NCI-H2107 (cell line): ENCODE measurements at regions not wholly inside any gene's neighbourhood (a gene's known extent, or its start where the extent isn't known, plus 50 kb on each side); places are given as distances from the start of the nearest gene placed in this dataset.

ENCODE experiments used
- DNase-seq: peaks from one replicate; lab custom pipeline; 2025; lab: John Stamatoyannopoulos, UW

GRCh38 chr2:200725596-200725995 lies 86.1 kb upstream of the BZW1 start:
- DNase-seq, result no peak

GRCh38 chr2:200728630-200729029 lies 83.1 kb upstream of the BZW1 start:
- DNase-seq, result no peak

- DNase-seq, result no peak
These were observed 81.4 kb upstream of the BZW1 start for GRCh38 chr2:200730302-200730701.

GRCh38 chr2:200730960-200731359 lies 80.8 kb upstream of the BZW1 start:
- no peak for DNase-seq

GRCh38 chr2:200732866-200733265 lies 78.8 kb upstream of the BZW1 start:
- DNase-seq, result no peak

- DNase-seq, result no peak
These were observed 78.0 kb upstream of the BZW1 start for GRCh38 chr2:200733713-200734198.

GRCh38 chr2:200735061-200735460 lies 76.6 kb upstream of the BZW1 start:
- DNase-seq, result no peak

GRCh38 chr2:200736646-200737274 lies 75.0 kb upstream of the BZW1 start:
- no peak for DNase-seq

GRCh38 chr2:200737585-200737984 lies 74.1 kb upstream of the BZW1 start:
- no peak for DNase-seq

GRCh38 chr2:200738590-200738989 lies 73.1 kb upstream of the BZW1 start:
- no peak for DNase-seq

- no peak for DNase-seq
These were observed 70.8 kb upstream of the BZW1 start for GRCh38 chr2:200740907-200741306.

- DNase-seq, result no peak
These were observed 70.1 kb upstream of the BZW1 start for GRCh38 chr2:200741468-200742202.

GRCh38 chr2:200742426-200742825 lies 69.3 kb upstream of the BZW1 start:
- DNase-seq, result no peak

GRCh38 chr2:200743042-200743676 lies 68.6 kb upstream of the BZW1 start:
- no peak for DNase-seq

- no peak for DNase-seq
These were observed 67.5 kb upstream of the BZW1 start for GRCh38 chr2:200744201-200744602.

- no peak for DNase-seq
These were observed 65.4 kb upstream of the BZW1 start for GRCh38 chr2:200746301-200746700.

- peak; percentile 19 for DNase-seq
These were observed 63.8 kb upstream of the BZW1 start for GRCh38 chr2:200747668-200748618.

- no peak for DNase-seq
These were observed 62.9 kb upstream of the BZW1 start for GRCh38 chr2:200748779-200749178.

GRCh38 chr2:200749631-200750322 lies 61.9 kb upstream of the BZW1 start:
- no peak for DNase-seq

- no peak for DNase-seq
These were observed 61.3 kb upstream of the BZW1 start for GRCh38 chr2:200750323-200750910.

GRCh38 chr2:200751786-200752185 lies 59.9 kb upstream of the BZW1 start:
- no peak for DNase-seq
